Spleen (tissue), 7 donors: ENCODE measurements at regions not wholly inside any gene's neighbourhood (a gene's known extent, or its start where the extent isn't known, plus 50 kb on each side); places are given as distances from the start of the nearest gene placed in this dataset.

Source experiments
- POLR2A ChIP-seq, 3 donors: fragments of 450-650 bp; IDR thresholded peaks; one replicate each; pipeline ENCODE4 v1.5.1; 2017; ENCODE audit warnings: antibody characterized with exemption in 3 of 3, mild to moderate bottlenecking in 1 of 3
- POLR2AphosphoS5 ChIP-seq, 3 donors: sonication (generic); formaldehyde crosslinking; IDR thresholded peaks; one replicate each; pipeline ENCODE4 v1.5.1; 2017; ENCODE audit warnings: antibody characterized with exemption in 3 of 3
- TF ChIP-seq, protein P1 (sequence below), 11 experiments: fragments of 200-600 bp in 7 of 11; fragments of 450-650 bp in 4 of 11; sonication (generic) in 4 of 11; IDR thresholded peaks in 8 of 11; conservative IDR thresholded peaks in 3 of 11; 1 replicate in 7 of 11; 2 replicates in 4 of 11; pipeline versions ENCODE4 v1.4.0 to v1.8.0; 2016 to 2021; ENCODE audit warnings: antibody characterized with exemption in 11 of 11, inconsistent platforms in 4 of 11, mild to moderate bottlenecking in 1 of 11
- donor health status: DM: no; HTN: no; CAD: no; lungs with moderate emphysema.
- donor health status: DM: no; HTN: no; CAD: no.
- donor health status: DM: no; HTN: no; CAD: no.

DNA sequence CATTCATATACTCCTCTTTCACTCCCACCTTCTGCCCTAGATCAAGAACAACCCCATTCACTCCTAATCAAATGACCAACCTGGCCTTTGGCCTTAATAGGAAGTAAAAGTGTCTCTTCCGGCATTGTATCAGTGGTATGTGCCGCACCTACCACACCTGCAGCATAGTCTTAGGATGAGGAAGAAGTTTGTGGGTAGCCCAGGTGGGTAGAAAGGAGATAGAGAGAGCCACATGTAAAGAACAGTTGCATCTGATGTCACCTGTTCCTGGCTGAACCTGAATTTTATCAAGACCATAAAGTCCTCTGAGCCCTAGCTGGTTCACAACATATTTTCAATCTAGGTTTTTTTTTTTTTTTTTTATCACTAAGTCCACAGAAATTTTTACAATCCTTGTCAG, 55.5 kb upstream of the PTPN12 start:
- TF ChIP-seq, protein P1, sequence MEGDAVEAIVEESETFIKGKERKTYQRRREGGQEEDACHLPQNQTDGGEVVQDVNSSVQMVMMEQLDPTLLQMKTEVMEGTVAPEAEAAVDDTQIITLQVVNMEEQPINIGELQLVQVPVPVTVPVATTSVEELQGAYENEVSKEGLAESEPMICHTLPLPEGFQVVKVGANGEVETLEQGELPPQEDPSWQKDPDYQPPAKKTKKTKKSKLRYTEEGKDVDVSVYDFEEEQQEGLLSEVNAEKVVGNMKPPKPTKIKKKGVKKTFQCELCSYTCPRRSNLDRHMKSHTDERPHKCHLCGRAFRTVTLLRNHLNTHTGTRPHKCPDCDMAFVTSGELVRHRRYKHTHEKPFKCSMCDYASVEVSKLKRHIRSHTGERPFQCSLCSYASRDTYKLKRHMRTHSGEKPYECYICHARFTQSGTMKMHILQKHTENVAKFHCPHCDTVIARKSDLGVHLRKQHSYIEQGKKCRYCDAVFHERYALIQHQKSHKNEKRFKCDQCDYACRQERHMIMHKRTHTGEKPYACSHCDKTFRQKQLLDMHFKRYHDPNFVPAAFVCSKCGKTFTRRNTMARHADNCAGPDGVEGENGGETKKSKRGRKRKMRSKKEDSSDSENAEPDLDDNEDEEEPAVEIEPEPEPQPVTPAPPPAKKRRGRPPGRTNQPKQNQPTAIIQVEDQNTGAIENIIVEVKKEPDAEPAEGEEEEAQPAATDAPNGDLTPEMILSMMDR (IDR thresholded peaks at IDR 0.05 in 8 of 11, conservative IDR thresholded peaks at IDR 0.05 in 3 of 11), result no peak
- TF ChIP-seq POLR2AphosphoS5 (IDR thresholded peaks at IDR 0.05) (no peak), POLR2A (IDR thresholded peaks at IDR 0.05) (no peak)
